ENCODE measurements at regions not wholly inside any gene's neighbourhood (a gene's known extent, or its start where the extent isn't known, plus 50 kb on each side); places are given as distances from the start of the nearest gene placed in this dataset.

DNA sequence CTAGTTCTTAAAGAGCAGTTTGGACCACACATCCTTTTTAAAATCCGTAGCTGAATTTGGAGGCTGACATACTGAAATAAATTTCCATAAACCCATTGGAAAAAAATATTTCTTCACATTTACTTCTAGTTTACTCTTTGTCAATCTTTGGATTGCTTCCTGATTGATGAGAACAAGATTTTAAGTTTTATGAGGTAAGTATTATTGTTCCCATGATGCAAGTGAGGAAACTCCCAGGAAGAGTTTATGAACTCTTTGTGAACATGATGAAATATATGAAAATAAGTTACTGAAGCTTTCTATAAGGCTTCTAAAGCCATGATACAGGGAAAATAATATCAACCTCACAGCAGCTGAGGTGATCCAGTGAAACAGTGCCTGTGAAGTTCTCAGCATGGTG, 320.0 kb downstream of the GJA1 start:
- TF ChIP-seq, protein P1, sequence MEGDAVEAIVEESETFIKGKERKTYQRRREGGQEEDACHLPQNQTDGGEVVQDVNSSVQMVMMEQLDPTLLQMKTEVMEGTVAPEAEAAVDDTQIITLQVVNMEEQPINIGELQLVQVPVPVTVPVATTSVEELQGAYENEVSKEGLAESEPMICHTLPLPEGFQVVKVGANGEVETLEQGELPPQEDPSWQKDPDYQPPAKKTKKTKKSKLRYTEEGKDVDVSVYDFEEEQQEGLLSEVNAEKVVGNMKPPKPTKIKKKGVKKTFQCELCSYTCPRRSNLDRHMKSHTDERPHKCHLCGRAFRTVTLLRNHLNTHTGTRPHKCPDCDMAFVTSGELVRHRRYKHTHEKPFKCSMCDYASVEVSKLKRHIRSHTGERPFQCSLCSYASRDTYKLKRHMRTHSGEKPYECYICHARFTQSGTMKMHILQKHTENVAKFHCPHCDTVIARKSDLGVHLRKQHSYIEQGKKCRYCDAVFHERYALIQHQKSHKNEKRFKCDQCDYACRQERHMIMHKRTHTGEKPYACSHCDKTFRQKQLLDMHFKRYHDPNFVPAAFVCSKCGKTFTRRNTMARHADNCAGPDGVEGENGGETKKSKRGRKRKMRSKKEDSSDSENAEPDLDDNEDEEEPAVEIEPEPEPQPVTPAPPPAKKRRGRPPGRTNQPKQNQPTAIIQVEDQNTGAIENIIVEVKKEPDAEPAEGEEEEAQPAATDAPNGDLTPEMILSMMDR (IDR thresholded peaks at IDR 0.05; ENCODE audit: insufficient read depth, low read depth, low read length): no peak
- no peak overlapping the region for H3K4me3 ChIP-seq (ENCODE audit: low read depth, low read length)
- DNase-seq (ENCODE audit: low read depth): peak; percentile 10

DNA sequence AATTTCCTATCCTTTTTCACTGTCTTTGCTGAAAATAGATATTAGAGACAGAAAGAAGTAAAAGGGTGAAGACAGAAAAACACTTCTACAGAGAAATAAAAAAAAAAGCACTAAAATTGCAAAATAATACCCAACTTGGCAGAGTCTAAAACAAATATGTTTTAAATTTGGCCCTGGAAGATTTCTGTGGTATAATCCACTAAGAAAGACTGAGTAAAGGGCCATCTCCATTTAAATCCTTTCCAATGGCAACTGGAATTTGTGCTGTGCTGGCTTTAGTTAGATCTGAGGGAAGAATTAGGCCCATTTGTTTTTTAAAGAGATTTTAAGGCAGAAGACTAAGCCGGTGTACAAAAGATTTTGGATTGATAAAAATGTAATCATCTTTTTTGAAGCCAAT, 321.2 kb downstream of the GJA1 start:
- TF ChIP-seq, protein P1 (IDR thresholded peaks at IDR 0.05; ENCODE audit: insufficient read depth, low read depth, low read length): no peak
- H3K4me3 ChIP-seq (ENCODE audit: low read depth, low read length): no peak overlapping the region
- DNase-seq (ENCODE audit: low read depth): no peak

DNA sequence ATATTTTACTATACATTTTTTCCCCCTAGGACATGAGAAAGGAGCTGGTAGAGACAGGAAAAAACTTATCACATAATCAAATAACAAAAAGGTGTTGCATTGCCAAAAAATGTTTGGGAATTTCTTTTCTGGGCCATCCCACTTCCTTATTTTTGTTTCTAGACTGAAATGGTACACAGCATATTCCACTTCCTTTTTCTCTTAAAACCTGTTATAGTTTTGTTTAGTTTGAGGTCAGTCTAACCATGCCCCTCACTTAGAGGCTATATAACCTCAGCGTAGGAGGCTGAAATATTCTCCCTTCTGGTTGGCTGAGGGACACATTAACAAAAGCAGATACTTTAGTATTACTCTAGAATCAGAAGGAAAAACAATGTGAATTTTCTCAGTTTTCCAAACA, 323.9 kb downstream of the GJA1 start:
- TF ChIP-seq, protein P1 (IDR thresholded peaks at IDR 0.05; ENCODE audit: insufficient read depth, low read depth, low read length): no peak
- H3K4me3 ChIP-seq (ENCODE audit: low read depth, low read length): no peak overlapping the region
- DNase-seq (ENCODE audit: low read depth): no peak

DNA sequence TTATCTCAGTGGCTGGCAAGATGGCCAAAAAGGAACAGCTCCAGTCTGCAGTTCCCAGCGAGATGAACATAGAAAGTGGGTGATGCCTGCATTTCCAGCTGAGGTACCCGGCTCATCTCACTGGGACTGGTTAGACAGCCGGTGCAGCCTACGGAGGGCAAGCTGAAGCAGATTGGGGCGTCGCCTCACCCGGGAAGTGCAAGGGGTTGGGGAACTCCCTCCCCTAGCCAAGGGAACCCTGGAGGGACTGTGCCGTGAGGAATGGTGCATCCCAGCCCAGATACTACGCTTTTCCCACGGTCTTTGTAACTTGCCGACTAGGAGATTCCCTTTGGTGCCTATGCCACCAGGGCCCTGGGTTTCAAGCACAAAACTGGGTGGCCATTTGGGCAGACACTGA, 324.7 kb downstream of the GJA1 start:
- TF ChIP-seq, protein P1 (IDR thresholded peaks at IDR 0.05; ENCODE audit: insufficient read depth, low read depth, low read length): no peak
- no peak overlapping the region for H3K4me3 ChIP-seq (ENCODE audit: low read depth, low read length)
- no peak for DNase-seq (ENCODE audit: low read depth)

DNA sequence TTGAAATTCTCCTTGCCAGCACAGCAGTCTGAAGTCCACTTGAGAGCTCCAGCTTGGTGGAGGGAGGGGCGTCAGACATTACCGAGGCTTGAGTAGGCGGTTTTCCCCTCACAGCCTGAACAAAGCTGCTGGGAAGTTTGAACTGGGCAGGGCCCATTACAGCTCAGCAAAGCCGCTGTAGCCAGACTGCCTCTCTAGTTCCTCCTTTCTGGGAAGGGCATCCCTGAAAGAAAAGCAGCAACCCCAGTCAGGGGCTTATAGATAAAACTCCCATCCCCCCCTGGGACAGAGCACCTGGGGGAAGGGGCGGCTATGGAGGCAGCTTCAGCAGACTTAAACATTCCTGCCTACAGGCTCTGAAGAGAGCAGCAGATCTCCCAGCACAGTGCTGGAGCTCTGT, 325.3 kb downstream of the GJA1 start:
- no peak for DNase-seq (ENCODE audit: low read depth)
- no peak overlapping the region for H3K4me3 ChIP-seq (ENCODE audit: low read depth, low read length)
- TF ChIP-seq, protein P1 (IDR thresholded peaks at IDR 0.05; ENCODE audit: insufficient read depth, low read depth, low read length): no peak

DNA sequence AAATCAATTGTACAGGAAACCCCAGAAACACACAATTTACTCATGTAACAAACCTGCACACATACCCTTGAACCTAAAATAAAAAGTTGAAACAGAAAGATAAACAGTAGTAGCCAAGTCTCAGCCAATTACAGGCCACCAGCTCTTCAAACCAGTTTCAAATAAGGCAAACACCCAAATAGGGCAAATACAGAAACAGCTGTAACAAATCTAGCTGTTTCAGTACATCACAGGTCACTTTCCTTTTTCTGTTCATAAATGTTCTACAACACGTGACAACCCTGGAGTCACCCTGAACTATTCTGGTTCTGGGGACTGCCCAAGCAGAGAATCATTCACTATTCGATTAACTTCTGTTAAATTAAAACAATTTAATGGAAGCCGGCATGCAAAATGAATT, 329.0 kb downstream of the GJA1 start:
- TF ChIP-seq, protein P1 (IDR thresholded peaks at IDR 0.05; ENCODE audit: insufficient read depth, low read depth, low read length): no peak
- H3K4me3 ChIP-seq (ENCODE audit: low read depth, low read length): no peak overlapping the region
- no peak for DNase-seq (ENCODE audit: low read depth)

DNA sequence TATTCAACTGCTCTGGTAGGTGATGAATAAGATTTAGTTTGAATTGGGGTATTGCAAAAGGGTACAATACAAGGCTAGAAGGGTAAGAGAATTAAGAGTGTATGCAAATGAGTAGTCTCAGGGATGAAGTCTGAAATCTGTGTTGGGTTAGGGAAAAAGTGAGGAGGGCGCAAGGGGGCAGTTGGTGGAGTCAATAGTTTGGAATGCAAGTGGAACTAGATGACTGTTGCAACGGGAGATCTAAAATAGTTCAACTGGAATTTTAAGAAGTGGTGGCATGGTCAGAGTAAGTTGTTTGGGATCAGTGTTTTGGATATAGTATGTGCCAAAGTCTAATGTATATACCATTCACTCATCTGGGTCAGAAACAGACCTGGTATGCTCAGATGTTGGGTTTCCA, 329.6 kb downstream of the GJA1 start:
- DNase-seq (ENCODE audit: low read depth): no peak
- TF ChIP-seq, protein P1 (IDR thresholded peaks at IDR 0.05; ENCODE audit: insufficient read depth, low read depth, low read length): no peak
- no peak overlapping the region for H3K4me3 ChIP-seq (ENCODE audit: low read depth, low read length)
